ENCODE measurements at regions not wholly inside any gene's neighbourhood (a gene's known extent, or its start where the extent isn't known, plus 50 kb on each side); places are given as distances from the start of the nearest gene placed in this dataset.

GRCh38 chr1:55662875-55663274 lies 447.7 kb upstream of the USP24 start:
- TF ChIP-seq CTCF (IDR thresholded peaks at IDR 0.05) (no peak), MXD4 (CRISPR knock-in tag; IDR thresholded peaks at IDR 0.05; ENCODE audit: borderline replicate concordance) (no peak), HMGXB4 (CRISPR knock-in tag; IDR thresholded peaks at IDR 0.05) (no peak), CREB1 (CRISPR knock-in tag; IDR thresholded peaks at IDR 0.05) (no peak), ATF1 (CRISPR knock-in tag; IDR thresholded peaks at IDR 0.05) (no peak), MAX (CRISPR knock-in tag; IDR thresholded peaks at IDR 0.05) (no peak), KAT7 (CRISPR knock-in tag; IDR thresholded peaks at IDR 0.05; ENCODE audit: borderline replicate concordance) (no peak), NFE2L1 (CRISPR knock-in tag; IDR thresholded peaks at IDR 0.05) (no peak), ATF3 (CRISPR knock-in tag; conservative IDR thresholded peaks at IDR 0.05) (no peak), ELF4 (CRISPR knock-in tag; IDR thresholded peaks at IDR 0.05; ENCODE audit: low read depth) (no peak), USF1 (CRISPR knock-in tag; IDR thresholded peaks at IDR 0.05) (no peak)
